H1 (cell line): ENCODE measurements at regions not wholly inside any gene's neighbourhood (a gene's known extent, or its start where the extent isn't known, plus 50 kb on each side); places are given as distances from the start of the nearest gene placed in this dataset.

ENCODE experiments used
- CTCF ChIA-PET: fragments of 300-600 bp; sonication (Branson Sonifier 250); formaldehyde crosslinking; loops from one replicate; lab custom pipeline; 2021; ENCODE audit not compliant: partially characterized antibody; lab: Charles Lee
- POLR2A ChIA-PET: fragments of 300-600 bp; sonication (Branson Sonifier 250); formaldehyde crosslinking; loops from one replicate; lab custom pipeline; 2021; ENCODE audit warnings: inconsistent platforms; ENCODE audit not compliant: partially characterized antibody; lab: Charles Lee
- DNase-seq, 2 experiments: peaks; one replicate each; pipeline versions ENCODE4 v3.0.0 to v3.0.0-alpha.2; 2010 to 2022; ENCODE audit warnings: low spot score in 2 of 2, low read depth in 1 of 2, mixed read lengths in 1 of 2
- FAIRE-seq: peaks from 2 replicates; lab custom pipeline; 2011; peaks lifted over from hg19 to GRCh38; lab: Jason Lieb, UNC
- H2AFZ ChIP-seq: 2 replicates; pipeline ENCODE4 v1.8.1; 2012; ENCODE audit warnings: low read length, inconsistent platforms
- H2AK5ac ChIP-seq: 2 replicates; pipeline ENCODE4 v1.6.1; 2013; ENCODE audit warnings: low read depth, low read length
- H2BK120ac ChIP-seq: replicated peaks from 2 replicates; pipeline ENCODE3; 2013; ENCODE audit warnings: low read depth, low read length, inconsistent platforms
- H2BK12ac ChIP-seq: 2 replicates; pipeline ENCODE4 v1.6.1; 2013; ENCODE audit warnings: low read depth, low read length
- H2BK15ac ChIP-seq: 2 replicates; pipeline ENCODE4 v1.6.1; 2013; ENCODE audit warnings: low read length
- H2BK20ac ChIP-seq: 2 replicates; pipeline ENCODE4 v1.6.1; 2013; ENCODE audit warnings: low read length
- H2BK5ac ChIP-seq: 2 replicates; pipeline ENCODE4 v1.6.1; 2013; ENCODE audit warnings: low read depth, low read length
- H3K14ac ChIP-seq: 2 replicates; pipeline ENCODE4 v1.6.1; 2013; ENCODE audit warnings: inconsistent platforms; ENCODE audit not compliant: insufficient read length
- H3K18ac ChIP-seq: 2 replicates; pipeline ENCODE4 v1.6.1; 2013; ENCODE audit warnings: low read length; ENCODE audit errors: extremely low read depth
- H3K23ac ChIP-seq: 2 replicates; pipeline ENCODE4 v1.6.1; 2013; ENCODE audit warnings: inconsistent platforms; ENCODE audit not compliant: insufficient read length
- H3K23me2 ChIP-seq: 2 replicates; pipeline ENCODE4 v1.6.1; 2013; ENCODE audit warnings: low read depth, low read length
- H3K27ac ChIP-seq: 2 replicates; pipeline ENCODE4 v1.6.1; 2011; ENCODE audit warnings: low read depth, low read length, inconsistent platforms
- H3K27me3 ChIP-seq, 4 experiments: replicated peaks in 1 of 4; 1 replicate in 1 of 4; 2 replicates in 3 of 4; pipeline versions ENCODE4 v1.6.1 to v1.8.1; 2011 to 2013; ENCODE audit warnings: low read length in 3 of 4, mild to moderate bottlenecking in 3 of 4, inconsistent platforms in 2 of 4, mixed read lengths in 2 of 4, moderate library complexity in 1 of 4; ENCODE audit not compliant: control insufficient read depth in 3 of 4, insufficient read depth in 3 of 4; ENCODE audit errors: extremely low read depth in 1 of 4
- H3K36me3 ChIP-seq, 4 experiments: 2 replicates each; pipeline versions ENCODE4 v1.6.1 to v1.8.1; 2011 to 2013; ENCODE audit warnings: mild to moderate bottlenecking in 4 of 4, low read length in 3 of 4, moderate library complexity in 2 of 4, control low read depth in 1 of 4, inconsistent platforms in 1 of 4; ENCODE audit not compliant: insufficient read depth in 4 of 4, control insufficient read depth in 2 of 4
- H3K4ac ChIP-seq: replicated peaks from 2 replicates; pipeline ENCODE3; 2013; ENCODE audit warnings: low read length, low read depth, mixed read lengths, inconsistent platforms; ENCODE audit not compliant: insufficient read length
- H3K4me1 ChIP-seq, 4 experiments: replicated peaks in 1 of 4; 1 replicate in 1 of 4; 2 replicates in 3 of 4; pipeline versions ENCODE4 v1.6.1 to v1.8.1; 2011 to 2013; ENCODE audit warnings: low read length in 3 of 4, inconsistent platforms in 2 of 4, mixed read lengths in 1 of 4; ENCODE audit not compliant: insufficient read depth in 4 of 4, control insufficient read depth in 3 of 4
- H3K4me2 ChIP-seq, 2 experiments: 2 replicates each; pipeline versions ENCODE4 v1.6.1 to v1.8.1; 2011 to 2013; ENCODE audit warnings: low read depth in 2 of 2, low read length in 2 of 2, control low read depth in 1 of 2, inconsistent platforms in 1 of 2, mild to moderate bottlenecking in 1 of 2; ENCODE audit not compliant: insufficient read depth in 1 of 2
- H3K4me3 ChIP-seq, 4 experiments: fragments of 200-600, 300-600 bp in 1 of 4; sonication (generic), shearing (Covaris generic), sonication (Bioruptor Twin) in 1 of 4; 2 replicates each; pipeline versions ENCODE4 v1.5.1 to v1.8.1; 2011 to 2016; ENCODE audit warnings: low read length in 4 of 4, low read depth in 3 of 4, control low read depth in 2 of 4, inconsistent platforms in 2 of 4, mild to moderate bottlenecking in 2 of 4, mixed read lengths in 1 of 4, moderate library complexity in 1 of 4; ENCODE audit not compliant: insufficient read depth in 2 of 4; ENCODE audit errors: extremely low read depth in 1 of 4
- H3K56ac ChIP-seq: replicated peaks from 2 replicates; pipeline ENCODE3; 2013; ENCODE audit warnings: low read depth, mild to moderate bottlenecking, mixed read lengths, low read length, inconsistent platforms; ENCODE audit not compliant: insufficient read length
- H3K79me1 ChIP-seq: 2 replicates; pipeline ENCODE4 v1.6.1; 2013; ENCODE audit warnings: low read depth, low read length, control low read depth
- H3K79me2 ChIP-seq, 2 experiments: 2 replicates each; pipeline versions ENCODE4 v1.6.1 to v1.8.1; 2012 to 2013; ENCODE audit warnings: low read length in 2 of 2, mild to moderate bottlenecking in 2 of 2, inconsistent platforms in 1 of 2; ENCODE audit not compliant: insufficient read depth in 2 of 2, control insufficient read depth in 1 of 2
- H3K9ac ChIP-seq, 4 experiments: replicated peaks in 1 of 4; 1 replicate in 1 of 4; 2 replicates in 3 of 4; pipeline versions ENCODE4 v1.6.1 to v1.8.1; 2011 to 2013; ENCODE audit warnings: low read depth in 3 of 4, low read length in 3 of 4, control low read depth in 2 of 4, mild to moderate bottlenecking in 2 of 4, moderate library complexity in 2 of 4, inconsistent platforms in 1 of 4; ENCODE audit errors: extremely low read depth in 1 of 4
- H3K9me3 ChIP-seq, 2 experiments: 2 replicates each; pipeline versions ENCODE4 v1.6.1 to v1.8.1; 2012 to 2013; ENCODE audit warnings: mild to moderate bottlenecking in 2 of 2, moderate library complexity in 2 of 2, control low read depth in 1 of 2, inconsistent platforms in 1 of 2, low read depth in 1 of 2, low read length in 1 of 2, mixed read lengths in 1 of 2; ENCODE audit not compliant: insufficient read depth in 2 of 2
- H4K20me1 ChIP-seq, 2 experiments: replicated peaks in 1 of 2; 2 replicates each; pipeline versions ENCODE3 to v1.8.1; 2011 to 2013; ENCODE audit warnings: inconsistent platforms in 2 of 2, low read length in 2 of 2, mild to moderate bottlenecking in 1 of 2; ENCODE audit not compliant: insufficient read depth in 2 of 2, control insufficient read depth in 1 of 2
- H4K5ac ChIP-seq: 2 replicates; pipeline ENCODE4 v1.6.1; 2013; ENCODE audit warnings: low read length, low read depth, mixed read lengths, inconsistent platforms; ENCODE audit not compliant: insufficient read length
- H4K8ac ChIP-seq: 2 replicates; pipeline ENCODE4 v1.8.0; 2013; ENCODE audit warnings: mild to moderate bottlenecking, moderate library complexity, low read length, inconsistent platforms; ENCODE audit not compliant: insufficient read depth; ENCODE audit errors: extremely low read depth
- H4K91ac ChIP-seq: replicated peaks from 2 replicates; pipeline ENCODE3; 2013; ENCODE audit warnings: low read length, mixed read lengths, inconsistent platforms; ENCODE audit not compliant: insufficient read length
- CTBP2 ChIP-seq: IDR thresholded peaks from 2 replicates; pipeline ENCODE4 v1.7.0; 2011; ENCODE audit warnings: borderline replicate concordance, mild to moderate bottlenecking, moderate library complexity, mixed read lengths, low read length; ENCODE audit not compliant: insufficient read depth, insufficient read length
- E2F6 ChIP-seq: IDR thresholded peaks from 2 replicates; pipeline ENCODE4 v1.6.1; 2012; ENCODE audit warnings: inconsistent platforms
- NRF1 ChIP-seq: IDR thresholded peaks from 2 replicates; pipeline ENCODE4 v1.6.1; 2011; ENCODE audit warnings: mild to moderate bottlenecking, low read depth, low read length, improper control_type of control experiment
- POU5F1 ChIP-seq: IDR thresholded peaks from 2 replicates; pipeline ENCODE4 v1.6.1; 2011; ENCODE audit warnings: low read depth, mild to moderate bottlenecking, low read length, moderate library complexity
- RFX5 ChIP-seq: IDR thresholded peaks from 2 replicates; pipeline ENCODE4 v1.6.1; 2011; ENCODE audit warnings: low read depth, low read length, improper control_type of control experiment, borderline replicate concordance
- SAP30 ChIP-seq: fragments of 300-600 bp; sonication (generic); IDR thresholded peaks from 2 replicates; pipeline ENCODE4 v1.7.1; 2012; ENCODE audit warnings: low read length, moderate library complexity, mild to moderate bottlenecking, inconsistent platforms; ENCODE audit not compliant: insufficient read depth, insufficient replicate concordance
- SP4 ChIP-seq: IDR thresholded peaks from 2 replicates; pipeline ENCODE4 v1.6.1; 2012; ENCODE audit warnings: low read length, inconsistent platforms
- TAF1 ChIP-seq: IDR thresholded peaks from 2 replicates; pipeline ENCODE4 v1.6.1; 2011; ENCODE audit warnings: mild to moderate bottlenecking, low read depth, low read length
- YY1 ChIP-seq: IDR thresholded peaks from 2 replicates; pipeline ENCODE4 v1.6.1; 2011; ENCODE audit warnings: low read depth, mild to moderate bottlenecking, low read length
- WGBS, 2 experiments: shearing (Covaris generic) in 1 of 2; methylation state at CpG; one replicate each; pipeline versions ENCODE4 v1.1.6 to v1.1.7; 2013 to 2015; ENCODE audit warnings: low lambda C conversion rate in 2 of 2, mixed read lengths in 2 of 2, inconsistent platforms in 1 of 2, low coverage in 1 of 2, missing lambda C conversion rate in 1 of 2; ENCODE audit not compliant: insufficient replicate concordance in 2 of 2, insufficient coverage in 1 of 2, insufficient read length in 1 of 2; ENCODE audit errors: extremely low coverage in 1 of 2, missing lambda C conversion rate in 1 of 2; 5-methylcytosine and 5-hydroxymethylcytosine counted together

- no peak overlapping the region for H2BK5ac ChIP-seq
- no peak overlapping the region for H3K9ac ChIP-seq
- H3K27ac ChIP-seq = no peak overlapping the region
- no peaks in the 10 kb centered on the region for H3K79me1 ChIP-seq
- no peaks in the 10 kb centered on the region for H3K27me3 ChIP-seq
- no peak overlapping the region for H2BK15ac ChIP-seq
- no peaks in the 10 kb centered on the region for H3K79me2 ChIP-seq
- FAIRE-seq (no peak), DNase-seq (no peak)
- no peak overlapping the region for H3K4me2 ChIP-seq
- H3K4ac ChIP-seq = no peak overlapping the region
- H3K4me1 ChIP-seq = no peaks in the 10 kb centered on the region
- 88% methylated on average over 2 of the region's 2 CpGs; no CpG with 5 or more reads in 1 of the 2 experiments for whole genome bisulfite sequencing, 2 experiments
- no peak overlapping the region for H4K91ac ChIP-seq
- no peak overlapping the region for H2AFZ ChIP-seq
- H4K8ac ChIP-seq = no peak overlapping the region
- H2BK120ac ChIP-seq = no peak overlapping the region
- H3K23ac ChIP-seq = no peak overlapping the region
- H2BK12ac ChIP-seq = no peak overlapping the region
- no peak overlapping the region for H3K18ac ChIP-seq
- no peak for TF ChIP-seq POU5F1
- TF ChIP-seq NRF1 = no peak
- no peak for TF ChIP-seq CTBP2
- no peak for TF ChIP-seq TAF1
- no peak for TF ChIP-seq YY1
- no peak for TF ChIP-seq SAP30
- no peak for TF ChIP-seq RFX5
- no peak for TF ChIP-seq E2F6
- no peak for TF ChIP-seq SP4
- no peak overlapping the region for H3K14ac ChIP-seq
- H2AK5ac ChIP-seq = no peak overlapping the region
- no peak overlapping the region for H2BK20ac ChIP-seq
- H3K56ac ChIP-seq = no peak overlapping the region
- no peaks in the 10 kb centered on the region for H3K9me3 ChIP-seq
- ChIA-PET CTCF (no interaction called here), POLR2A (no interaction called here)
- H3K23me2 ChIP-seq = no peaks in the 10 kb centered on the region
- H3K4me3 ChIP-seq = no peak overlapping the region
- no peaks in the 10 kb centered on the region for H4K20me1 ChIP-seq
- no peaks in the 10 kb centered on the region for H3K36me3 ChIP-seq
- H4K5ac ChIP-seq = no peak overlapping the region
These were observed 335.3 kb upstream of the SMIM21 start for GRCh38 chr18:75762758-75763157.
